H9 (cell line): ENCODE measurements at regions not wholly inside any gene's neighbourhood (a gene's known extent, or its start where the extent isn't known, plus 50 kb on each side); places are given as distances from the start of the nearest gene placed in this dataset.

Experiments used
- DNase-seq: peaks from one replicate; pipeline ENCODE4 v3.0.0-alpha.2; 2017
- H2AFZ ChIP-seq: one replicate; pipeline ENCODE4 v1.6.1; 2013; ENCODE audit warnings: mild to moderate bottlenecking, low read length, control low read depth, moderate library complexity
- H2AK5ac ChIP-seq: 2 replicates; pipeline ENCODE4 v1.6.1; 2013; ENCODE audit warnings: low read length, control low read depth, mixed read lengths; ENCODE audit not compliant: insufficient read length
- H2BK120ac ChIP-seq: one replicate; pipeline ENCODE4 v1.6.1; 2013; ENCODE audit warnings: low read depth, mild to moderate bottlenecking, low read length, control low read depth, inconsistent platforms; ENCODE audit not compliant: poor library complexity, severe bottlenecking
- H2BK12ac ChIP-seq: 2 replicates; pipeline ENCODE4 v1.6.1; 2013; ENCODE audit warnings: low read length, control low read depth, mixed read lengths, low read depth; ENCODE audit not compliant: insufficient read length
- H2BK15ac ChIP-seq: 2 replicates; pipeline ENCODE4 v1.6.1; 2013; ENCODE audit warnings: low read depth, low read length, control low read depth
- H2BK20ac ChIP-seq: one replicate; pipeline ENCODE4 v1.6.1; 2013; ENCODE audit warnings: low read depth, mild to moderate bottlenecking, low read length, control low read depth, inconsistent platforms; ENCODE audit not compliant: poor library complexity, severe bottlenecking
- H2BK5ac ChIP-seq: 2 replicates; pipeline ENCODE4 v1.6.1; 2013; ENCODE audit warnings: low read length, control low read depth, mixed read lengths; ENCODE audit not compliant: insufficient read length
- H3K14ac ChIP-seq: 2 replicates; pipeline ENCODE4 v1.6.1; 2013; ENCODE audit warnings: low read length, control low read depth; ENCODE audit not compliant: insufficient read depth
- H3K18ac ChIP-seq: 2 replicates; pipeline ENCODE4 v1.6.1; 2013; ENCODE audit warnings: low read depth, mild to moderate bottlenecking, mixed read lengths, low read length, control low read depth; ENCODE audit not compliant: insufficient read length
- H3K23ac ChIP-seq: 2 replicates; pipeline ENCODE4 v1.6.1; 2013; ENCODE audit warnings: low read length, control low read depth, mixed read lengths, low read depth; ENCODE audit not compliant: insufficient read length
- H3K23me2 ChIP-seq: 2 replicates; pipeline ENCODE4 v1.6.1; 2013; ENCODE audit warnings: low read depth, mild to moderate bottlenecking, mixed read lengths, low read length, control low read depth; ENCODE audit not compliant: insufficient read length, poor library complexity, severe bottlenecking
- H3K27ac ChIP-seq: 2 replicates; pipeline ENCODE4 v1.5.1; 2013; ENCODE audit warnings: low read length, control low read depth, mixed read lengths, low read depth; ENCODE audit not compliant: insufficient read length
- H3K27me3 ChIP-seq: 2 replicates; pipeline ENCODE4 v1.6.1; 2013; ENCODE audit warnings: low read length, control low read depth, inconsistent platforms; ENCODE audit not compliant: insufficient read depth
- H3K4ac ChIP-seq: 2 replicates; pipeline ENCODE4 v1.6.1; 2013; ENCODE audit warnings: low read depth, mild to moderate bottlenecking, control low read depth, inconsistent platforms, low read length, moderate library complexity
- H3K4me1 ChIP-seq: 2 replicates; pipeline ENCODE4 v1.6.1; 2013; ENCODE audit warnings: low read length, control low read depth, inconsistent platforms; ENCODE audit not compliant: insufficient read depth
- H3K4me2 ChIP-seq: 2 replicates; pipeline ENCODE4 v1.6.1; 2013; ENCODE audit warnings: low read length, control low read depth, mixed read lengths; ENCODE audit not compliant: insufficient read length, insufficient read depth
- H3K56ac ChIP-seq: 2 replicates; pipeline ENCODE4 v1.6.1; 2013; ENCODE audit warnings: low read depth, mild to moderate bottlenecking, mixed read lengths, low read length, control low read depth; ENCODE audit not compliant: insufficient read length
- H3K79me1 ChIP-seq: 2 replicates; pipeline ENCODE4 v1.6.1; 2013; ENCODE audit warnings: low read depth, mild to moderate bottlenecking, moderate library complexity, low read length, control low read depth, inconsistent platforms; ENCODE audit not compliant: insufficient read depth, poor library complexity, severe bottlenecking
- H3K79me2 ChIP-seq: 2 replicates; pipeline ENCODE4 v1.6.1; 2013; ENCODE audit warnings: low read length, control low read depth, inconsistent platforms; ENCODE audit not compliant: insufficient read depth
- H3K9ac ChIP-seq: 2 replicates; pipeline ENCODE4 v1.6.1; 2013; ENCODE audit warnings: low read length, control low read depth, mixed read lengths; ENCODE audit not compliant: insufficient read length; ENCODE audit errors: extremely low read depth
- H3K9me3 ChIP-seq: one replicate; pipeline ENCODE4 v1.6.1; 2013; ENCODE audit warnings: low read depth, low read length, inconsistent platforms; ENCODE audit not compliant: control insufficient read depth
- H3T11ph ChIP-seq: one replicate; pipeline ENCODE4 v1.6.1; 2013; ENCODE audit warnings: mild to moderate bottlenecking, low read length, control low read depth, inconsistent platforms
- H4K20me1 ChIP-seq: one replicate; pipeline ENCODE4 v1.6.1; 2013; ENCODE audit not compliant: control insufficient read depth, insufficient read length, insufficient read depth
- H4K5ac ChIP-seq: 2 replicates; pipeline ENCODE4 v1.6.1; 2013; ENCODE audit warnings: low read depth, mild to moderate bottlenecking, mixed read lengths, low read length, control low read depth; ENCODE audit not compliant: insufficient read length
- H4K8ac ChIP-seq: replicated peaks from 2 replicates; pipeline ENCODE4 v1.6.1; 2013; ENCODE audit warnings: low read length, control low read depth, mixed read lengths, low read depth; ENCODE audit not compliant: insufficient read length
- H4K91ac ChIP-seq: 2 replicates; pipeline ENCODE4 v1.6.1; 2013; ENCODE audit warnings: low read depth, mild to moderate bottlenecking, moderate library complexity, mixed read lengths, low read length, control low read depth; ENCODE audit not compliant: insufficient read length
- H3K27ac Mint-ChIP-seq, 3 experiments: 2 replicates in 2 of 3; 3 replicates in 1 of 3; pipeline ENCODE4 v1.8.0; 2020 to 2021; ENCODE audit warnings: mixed read lengths in 3 of 3, mild to moderate bottlenecking in 1 of 3, moderate library complexity in 1 of 3
- H3K27me3 Mint-ChIP-seq: 2 replicates; pipeline ENCODE4 v1.8.0; 2021; ENCODE audit warnings: low read depth, mild to moderate bottlenecking, moderate library complexity, mixed read lengths
- H3K36me3 Mint-ChIP-seq, 3 experiments: 2 replicates in 2 of 3; 3 replicates in 1 of 3; pipeline ENCODE4 v1.8.0; 2020 to 2021; ENCODE audit warnings: low read depth in 3 of 3, mixed read lengths in 3 of 3; ENCODE audit not compliant: insufficient read depth in 1 of 3
- H3K4me1 Mint-ChIP-seq, 2 experiments: 2 replicates each; pipeline ENCODE4 v1.8.0; 2020; ENCODE audit warnings: mixed read lengths in 2 of 2
- H3K4me3 Mint-ChIP-seq, 2 experiments: 2 replicates in 1 of 2; 3 replicates in 1 of 2; pipeline ENCODE4 v1.8.0; 2020 to 2021; ENCODE audit warnings: mild to moderate bottlenecking in 2 of 2, mixed read lengths in 2 of 2, moderate library complexity in 1 of 2
- H3K9me3 Mint-ChIP-seq, 2 experiments: 2 replicates in 1 of 2; 3 replicates in 1 of 2; pipeline ENCODE4 v1.8.0; 2020; ENCODE audit warnings: mild to moderate bottlenecking in 2 of 2, mixed read lengths in 2 of 2, moderate library complexity in 1 of 2
- WGBS: extraction: QIAGEN DNeasy Blood & Tissue Kit; methylation state at CpG from one replicate; pipeline ENCODE4 v1.1.7; 2013; ENCODE audit warnings: missing lambda C conversion rate, low lambda C conversion rate, mixed read lengths; ENCODE audit not compliant: insufficient read length; ENCODE audit errors: extremely low coverage; 5-methylcytosine and 5-hydroxymethylcytosine counted together
- TF ChIP-seq, protein P1 (sequence below): fragments of 200-600 bp; sonication (generic); conservative IDR thresholded peaks from 3 replicates; pipeline ENCODE4 v1.8.0; 2021; ENCODE audit warnings: antibody characterized with exemption, mild to moderate bottlenecking

DNA sequence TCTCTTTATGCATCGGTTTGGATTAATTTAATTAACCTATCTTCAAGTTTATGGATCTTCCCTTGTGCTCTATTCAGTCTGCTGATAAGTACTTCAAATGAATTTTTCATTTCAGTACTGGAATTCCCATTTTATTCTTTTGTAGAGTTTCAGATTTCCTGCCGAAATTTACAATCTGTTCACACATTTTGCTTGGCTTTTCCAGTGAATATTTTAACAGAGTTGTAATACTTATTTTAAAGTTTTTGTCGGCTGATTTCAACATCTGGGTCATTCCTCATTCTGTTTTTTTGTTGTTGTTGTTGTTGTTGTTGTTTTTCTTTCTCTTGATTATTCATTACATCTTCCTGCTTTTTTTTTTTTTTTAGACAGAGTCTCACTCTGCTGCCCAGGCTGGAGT, 89.9 kb upstream of the KCNMA1 start:
- WGBS = no CpG with 5 or more reads among the region's 3 CpGs
- H2BK15ac ChIP-seq = no peak overlapping the region
- no peak overlapping the region for H3K23ac ChIP-seq
- H3K9me3 Mint-ChIP-seq = no peaks in the 10 kb centered on the region
- peaks cover under 1% of the 10 kb centered on the region; the same call in 1 of the 2 replicates for H3K4me1 ChIP-seq
- H3K27me3 ChIP-seq = no peaks in the 10 kb centered on the region
- H4K8ac ChIP-seq = no peak overlapping the region
- H3T11ph ChIP-seq = no peak overlapping the region
- H3K36me3 Mint-ChIP-seq = no peaks in the 10 kb centered on the region
- no peak overlapping the region for H4K91ac ChIP-seq
- H3K56ac ChIP-seq = no peak overlapping the region
- H3K27ac Mint-ChIP-seq = no peak overlapping the region
- peaks cover 4% of the 10 kb centered on the region for H3K27me3 Mint-ChIP-seq
- H3K4me1 Mint-ChIP-seq = peaks cover 10 to 11% of the 10 kb centered on the region in 2 experiments
- no peaks in the 10 kb centered on the region for H3K79me1 ChIP-seq
- H3K4me2 ChIP-seq = no peak overlapping the region
- H2BK12ac ChIP-seq = no peak overlapping the region
- no peak overlapping the region for H3K14ac ChIP-seq
- no peak overlapping the region for H4K5ac ChIP-seq
- no peak overlapping the region for H2AK5ac ChIP-seq
- H3K23me2 ChIP-seq = no peaks in the 10 kb centered on the region
- H3K4ac ChIP-seq = no peak overlapping the region
- H3K79me2 ChIP-seq = no peaks in the 10 kb centered on the region
- H3K9ac ChIP-seq = no peak overlapping the region
- H3K27ac ChIP-seq = no peak overlapping the region
- H4K20me1 ChIP-seq = no peaks in the 10 kb centered on the region
- no peak for DNase-seq
- no peak overlapping the region for H3K18ac ChIP-seq
- H2AFZ ChIP-seq = no peak overlapping the region
- H3K9me3 ChIP-seq = no peaks in the 10 kb centered on the region
- H3K4me3 Mint-ChIP-seq = no peak overlapping the region
- no peak overlapping the region for H2BK20ac ChIP-seq
- TF ChIP-seq, protein P1, sequence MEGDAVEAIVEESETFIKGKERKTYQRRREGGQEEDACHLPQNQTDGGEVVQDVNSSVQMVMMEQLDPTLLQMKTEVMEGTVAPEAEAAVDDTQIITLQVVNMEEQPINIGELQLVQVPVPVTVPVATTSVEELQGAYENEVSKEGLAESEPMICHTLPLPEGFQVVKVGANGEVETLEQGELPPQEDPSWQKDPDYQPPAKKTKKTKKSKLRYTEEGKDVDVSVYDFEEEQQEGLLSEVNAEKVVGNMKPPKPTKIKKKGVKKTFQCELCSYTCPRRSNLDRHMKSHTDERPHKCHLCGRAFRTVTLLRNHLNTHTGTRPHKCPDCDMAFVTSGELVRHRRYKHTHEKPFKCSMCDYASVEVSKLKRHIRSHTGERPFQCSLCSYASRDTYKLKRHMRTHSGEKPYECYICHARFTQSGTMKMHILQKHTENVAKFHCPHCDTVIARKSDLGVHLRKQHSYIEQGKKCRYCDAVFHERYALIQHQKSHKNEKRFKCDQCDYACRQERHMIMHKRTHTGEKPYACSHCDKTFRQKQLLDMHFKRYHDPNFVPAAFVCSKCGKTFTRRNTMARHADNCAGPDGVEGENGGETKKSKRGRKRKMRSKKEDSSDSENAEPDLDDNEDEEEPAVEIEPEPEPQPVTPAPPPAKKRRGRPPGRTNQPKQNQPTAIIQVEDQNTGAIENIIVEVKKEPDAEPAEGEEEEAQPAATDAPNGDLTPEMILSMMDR = no peak
- H2BK120ac ChIP-seq = no peak overlapping the region
- H2BK5ac ChIP-seq = no peak overlapping the region
